HepG2 (cell line): ENCODE measurements at regions not wholly inside any gene's neighbourhood (a gene's known extent, or its start where the extent isn't known, plus 50 kb on each side); places are given as distances from the start of the nearest gene placed in this dataset.

Source experiments
- ATAC-seq: fragments of 200-7000 bp; cut with Tn5 transposase; 3 replicates; pipeline ENCODE4 v1.9.1; 2020; ENCODE audit warnings: mild to moderate bottlenecking, moderate library complexity
- BruUV-seq: library from RNA; stranded (reverse); fragments of 400-500 nt; replicated peaks from 2 replicates; lab custom pipeline; 2021; lab: Mats Ljungman, UMichigan
- CTCF ChIA-PET: fragments of 300-600 bp; formaldehyde crosslinking; extraction: SDS; loops from one replicate; lab custom pipeline; 2021; ENCODE audit warnings: low total read pairs, inconsistent platforms, low intra/inter-chr PET ratio; lab: Yijun Ruan, JAX
- POLR2A ChIA-PET: fragments of 350-600 bp; sonication (Branson Sonifier 250); formaldehyde crosslinking; loops from one replicate; lab custom pipeline; 2020; ENCODE audit warnings: antibody characterized with exemption, inconsistent platforms; lab: Yijun Ruan, JAX
- DNase-seq: peaks from one replicate; pipeline ENCODE4 v3.0.0-alpha.2; 2015; ENCODE audit warnings: low spot score
- FAIRE-seq: peaks from 3 replicates; lab custom pipeline; 2011; peaks lifted over from hg19 to GRCh38; lab: Jason Lieb, UNC
- H2AFZ ChIP-seq: one replicate; pipeline ENCODE4 v1.6.1; 2011; ENCODE audit warnings: low read length, inconsistent platforms
- H3K27ac ChIP-seq: fragments of 300-600 bp; 3 replicates; pipeline ENCODE4 v1.8.0; 2011; ENCODE audit warnings: mixed run types, mild to moderate bottlenecking, mixed read lengths, low read length, inconsistent platforms; ENCODE audit not compliant: insufficient read depth; ENCODE audit errors: extremely low read length
- H3K27me3 ChIP-seq, 2 experiments: fragments of 200-600 bp in 1 of 2; 2 replicates in 1 of 2; 3 replicates in 1 of 2; pipeline versions ENCODE4 v1.6.0 to v1.8.0; 2011; ENCODE audit warnings: low read length in 2 of 2, mild to moderate bottlenecking in 2 of 2, moderate library complexity in 2 of 2, inconsistent platforms in 1 of 2; ENCODE audit not compliant: insufficient read depth in 2 of 2, control insufficient read depth in 1 of 2
- H3K36me3 ChIP-seq, 2 experiments: fragments of 200-600 bp in 1 of 2; replicated peaks in 1 of 2; 2 replicates in 1 of 2; 3 replicates in 1 of 2; pipeline versions ENCODE4 v1.5.1 to v1.8.0; 2011; ENCODE audit warnings: low read length in 2 of 2, inconsistent platforms in 1 of 2; ENCODE audit not compliant: insufficient read depth in 2 of 2, control insufficient read depth in 1 of 2
- H3K4me1 ChIP-seq: 2 replicates; pipeline ENCODE4 v1.5.1; 2012; ENCODE audit warnings: low read length, inconsistent platforms; ENCODE audit not compliant: insufficient read depth
- H3K4me2 ChIP-seq: 2 replicates; pipeline ENCODE4 v1.6.0; 2011; ENCODE audit warnings: low read depth, low read length, inconsistent platforms
- H3K4me3 ChIP-seq, 3 experiments: fragments of 200-600 bp in 1 of 3; sonication (generic), shearing (Covaris generic) in 1 of 3; replicated peaks in 1 of 3; 2 replicates each; pipeline ENCODE4 v1.5.1; 2011 to 2016; ENCODE audit warnings: low read length in 3 of 3, inconsistent platforms in 2 of 3, low read depth in 2 of 3, mild to moderate bottlenecking in 2 of 3, control low read depth in 1 of 3, mixed read lengths in 1 of 3; ENCODE audit not compliant: insufficient read depth in 1 of 3
- H3K79me2 ChIP-seq: one replicate; pipeline ENCODE4 v1.6.1; 2011; ENCODE audit warnings: low read length, inconsistent platforms; ENCODE audit not compliant: insufficient read depth
- H3K9ac ChIP-seq: 2 replicates; pipeline ENCODE4 v1.6.0; 2011; ENCODE audit warnings: mild to moderate bottlenecking, low read depth, low read length, inconsistent platforms; ENCODE audit not compliant: insufficient read depth
- H3K9me3 ChIP-seq: 2 replicates; pipeline ENCODE4 v1.5.1; 2012; ENCODE audit warnings: mild to moderate bottlenecking, low read length
- H4K20me1 ChIP-seq: 2 replicates; pipeline ENCODE4 v1.6.0; 2011; ENCODE audit warnings: inconsistent platforms, mild to moderate bottlenecking, low read length, moderate library complexity; ENCODE audit not compliant: insufficient read depth
- BRD4 ChIP-seq: sonication (generic); formaldehyde crosslinking; IDR thresholded peaks from 2 replicates; pipeline ENCODE4 v1.4.0; 2020; ENCODE audit warnings: missing genetic modification reagents
- GZF1 ChIP-seq: sonication (generic); formaldehyde crosslinking; IDR thresholded peaks from 2 replicates; pipeline ENCODE4 v1.5.1; 2020; ENCODE audit warnings: mild to moderate bottlenecking, missing genetic modification reagents
- MLLT10 ChIP-seq: sonication (generic); formaldehyde crosslinking; IDR thresholded peaks from 2 replicates; pipeline ENCODE4 v1.4.0; 2020; ENCODE audit warnings: missing genetic modification reagents
- PRMT3 ChIP-seq: sonication (generic); formaldehyde crosslinking; IDR thresholded peaks from 2 replicates; pipeline ENCODE4 v1.8.1; 2022; ENCODE audit warnings: low read depth, mild to moderate bottlenecking, moderate library complexity, missing genetic modification reagents, borderline replicate concordance
- TRIM22 ChIP-seq: fragments of 450-650 bp; IDR thresholded peaks from 2 replicates; pipeline ENCODE4 v1.6.1; 2017
- ZBTB20 ChIP-seq: sonication (generic); formaldehyde crosslinking; IDR thresholded peaks from 2 replicates; pipeline ENCODE4 v1.8.1; 2023; ENCODE audit warnings: missing genetic modification reagents, low read depth, mild to moderate bottlenecking, borderline replicate concordance
- WGBS: methylation state at CpG from one replicate; pipeline ENCODE4 v1.1.6; 2017; ENCODE audit warnings: low lambda C conversion rate; 5-methylcytosine and 5-hydroxymethylcytosine counted together
- in situ Hi-C: cut with HindIII; loops from 2 replicates; pipeline ENCODE4 v1.10.0; 2017; ENCODE audit warnings: low pct_unique_long_range_greater_than_20kb; ENCODE audit not compliant: extremely low pct_ligation_motif_present
- intact Hi-C: fragments of 100-400 bp; cut with micrococcal nuclease; formaldehyde crosslinking; loops from one replicate; pipeline ENCODE4 v1.10.0; 2022; ENCODE audit not compliant: unreplicated experiment
- TF ChIP-seq, protein P1 (sequence below): sonication (generic); formaldehyde crosslinking; IDR thresholded peaks from 2 replicates; pipeline ENCODE4 v1.4.0; 2020; ENCODE audit warnings: missing genetic modification reagents, mild to moderate bottlenecking, borderline replicate concordance
- TF ChIP-seq, protein P2 (sequence below): sonication (generic); formaldehyde crosslinking; IDR thresholded peaks from one replicate; pipeline ENCODE4 v1.5.1; 2020; ENCODE audit warnings: mild to moderate bottlenecking, missing genetic modification reagents; ENCODE audit errors: not compliant biosample characterization
- TF ChIP-seq, protein P3 (sequence below): sonication (generic); formaldehyde crosslinking; IDR thresholded peaks from 2 replicates; pipeline ENCODE4 v1.4.0; 2020; ENCODE audit warnings: missing genetic modification reagents, borderline replicate concordance

GRCh38 chr14:92236243-92236900 lies 86.6 kb upstream of the SLC24A4 start:
- no peaks in the 10 kb centered on the region for H4K20me1 ChIP-seq
- H3K4me2 ChIP-seq, result no peak overlapping the region
- H3K36me3 ChIP-seq, result no peaks in the 10 kb centered on the region
- BruUV-seq, result no TSS peak
- no peaks in the 10 kb centered on the region for H3K4me1 ChIP-seq
- CTCF ChIA-PET, result no interaction called here
- FAIRE-seq, result no peak
- 15% methylated on average over 7 of the region's 9 CpGs for WGBS
- no peak overlapping the region for H2AFZ ChIP-seq
- no peak for DNase-seq
- H3K9ac ChIP-seq, result no peak overlapping the region
- no peak overlapping the region for H3K4me3 ChIP-seq
- no peaks in the 10 kb centered on the region for H3K9me3 ChIP-seq
- H3K27me3 ChIP-seq, result peaks cover 2 to 26% of the 10 kb centered on the region in 2 experiments; a peak in 3 of 5 replicates
- ATAC-seq, result no peak
- POLR2A ChIA-PET, result no interaction called here
- no peaks in the 10 kb centered on the region for H3K79me2 ChIP-seq
- in situ Hi-C loops, result no loop called here
- intact Hi-C loops, result no loop called here
- H3K27ac ChIP-seq, result no peak overlapping the region
- TF ChIP-seq MLLT10 (CRISPR knock-in tag), result no peak
- no peak for TF ChIP-seq BRD4 (CRISPR knock-in tag)
- TF ChIP-seq TRIM22, result no peak
- TF ChIP-seq, protein P1, sequence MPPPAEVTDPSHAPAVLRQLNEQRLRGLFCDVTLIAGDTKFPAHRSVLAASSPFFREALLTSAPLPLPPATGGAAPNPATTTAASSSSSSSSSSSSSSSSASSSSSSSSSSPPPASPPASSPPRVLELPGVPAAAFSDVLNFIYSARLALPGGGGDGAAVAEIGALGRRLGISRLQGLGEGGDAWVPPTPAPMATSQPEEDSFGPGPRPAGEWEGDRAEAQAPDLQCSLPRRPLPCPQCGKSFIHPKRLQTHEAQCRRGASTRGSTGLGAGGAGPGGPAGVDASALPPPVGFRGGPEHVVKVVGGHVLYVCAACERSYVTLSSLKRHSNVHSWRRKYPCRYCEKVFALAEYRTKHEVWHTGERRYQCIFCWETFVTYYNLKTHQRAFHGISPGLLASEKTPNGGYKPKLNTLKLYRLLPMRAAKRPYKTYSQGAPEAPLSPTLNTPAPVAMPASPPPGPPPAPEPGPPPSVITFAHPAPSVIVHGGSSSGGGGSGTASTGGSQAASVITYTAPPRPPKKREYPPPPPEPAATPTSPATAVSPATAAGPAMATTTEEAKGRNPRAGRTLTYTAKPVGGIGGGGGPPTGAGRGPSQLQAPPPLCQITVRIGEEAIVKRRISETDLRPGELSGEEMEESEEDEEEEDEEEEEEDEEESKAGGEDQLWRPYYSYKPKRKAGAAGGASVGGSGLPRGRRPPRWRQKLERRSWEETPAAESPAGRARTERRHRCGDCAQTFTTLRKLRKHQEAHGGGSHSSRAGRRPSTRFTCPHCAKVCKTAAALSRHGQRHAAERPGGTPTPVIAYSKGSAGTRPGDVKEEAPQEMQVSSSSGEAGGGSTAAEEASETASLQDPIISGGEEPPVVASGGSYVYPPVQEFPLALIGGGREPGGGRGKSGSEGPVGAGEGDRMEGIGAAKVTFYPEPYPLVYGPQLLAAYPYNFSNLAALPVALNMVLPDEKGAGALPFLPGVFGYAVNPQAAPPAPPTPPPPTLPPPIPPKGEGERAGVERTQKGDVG (CRISPR knock-in tag), result no peak
- TF ChIP-seq, protein P2, sequence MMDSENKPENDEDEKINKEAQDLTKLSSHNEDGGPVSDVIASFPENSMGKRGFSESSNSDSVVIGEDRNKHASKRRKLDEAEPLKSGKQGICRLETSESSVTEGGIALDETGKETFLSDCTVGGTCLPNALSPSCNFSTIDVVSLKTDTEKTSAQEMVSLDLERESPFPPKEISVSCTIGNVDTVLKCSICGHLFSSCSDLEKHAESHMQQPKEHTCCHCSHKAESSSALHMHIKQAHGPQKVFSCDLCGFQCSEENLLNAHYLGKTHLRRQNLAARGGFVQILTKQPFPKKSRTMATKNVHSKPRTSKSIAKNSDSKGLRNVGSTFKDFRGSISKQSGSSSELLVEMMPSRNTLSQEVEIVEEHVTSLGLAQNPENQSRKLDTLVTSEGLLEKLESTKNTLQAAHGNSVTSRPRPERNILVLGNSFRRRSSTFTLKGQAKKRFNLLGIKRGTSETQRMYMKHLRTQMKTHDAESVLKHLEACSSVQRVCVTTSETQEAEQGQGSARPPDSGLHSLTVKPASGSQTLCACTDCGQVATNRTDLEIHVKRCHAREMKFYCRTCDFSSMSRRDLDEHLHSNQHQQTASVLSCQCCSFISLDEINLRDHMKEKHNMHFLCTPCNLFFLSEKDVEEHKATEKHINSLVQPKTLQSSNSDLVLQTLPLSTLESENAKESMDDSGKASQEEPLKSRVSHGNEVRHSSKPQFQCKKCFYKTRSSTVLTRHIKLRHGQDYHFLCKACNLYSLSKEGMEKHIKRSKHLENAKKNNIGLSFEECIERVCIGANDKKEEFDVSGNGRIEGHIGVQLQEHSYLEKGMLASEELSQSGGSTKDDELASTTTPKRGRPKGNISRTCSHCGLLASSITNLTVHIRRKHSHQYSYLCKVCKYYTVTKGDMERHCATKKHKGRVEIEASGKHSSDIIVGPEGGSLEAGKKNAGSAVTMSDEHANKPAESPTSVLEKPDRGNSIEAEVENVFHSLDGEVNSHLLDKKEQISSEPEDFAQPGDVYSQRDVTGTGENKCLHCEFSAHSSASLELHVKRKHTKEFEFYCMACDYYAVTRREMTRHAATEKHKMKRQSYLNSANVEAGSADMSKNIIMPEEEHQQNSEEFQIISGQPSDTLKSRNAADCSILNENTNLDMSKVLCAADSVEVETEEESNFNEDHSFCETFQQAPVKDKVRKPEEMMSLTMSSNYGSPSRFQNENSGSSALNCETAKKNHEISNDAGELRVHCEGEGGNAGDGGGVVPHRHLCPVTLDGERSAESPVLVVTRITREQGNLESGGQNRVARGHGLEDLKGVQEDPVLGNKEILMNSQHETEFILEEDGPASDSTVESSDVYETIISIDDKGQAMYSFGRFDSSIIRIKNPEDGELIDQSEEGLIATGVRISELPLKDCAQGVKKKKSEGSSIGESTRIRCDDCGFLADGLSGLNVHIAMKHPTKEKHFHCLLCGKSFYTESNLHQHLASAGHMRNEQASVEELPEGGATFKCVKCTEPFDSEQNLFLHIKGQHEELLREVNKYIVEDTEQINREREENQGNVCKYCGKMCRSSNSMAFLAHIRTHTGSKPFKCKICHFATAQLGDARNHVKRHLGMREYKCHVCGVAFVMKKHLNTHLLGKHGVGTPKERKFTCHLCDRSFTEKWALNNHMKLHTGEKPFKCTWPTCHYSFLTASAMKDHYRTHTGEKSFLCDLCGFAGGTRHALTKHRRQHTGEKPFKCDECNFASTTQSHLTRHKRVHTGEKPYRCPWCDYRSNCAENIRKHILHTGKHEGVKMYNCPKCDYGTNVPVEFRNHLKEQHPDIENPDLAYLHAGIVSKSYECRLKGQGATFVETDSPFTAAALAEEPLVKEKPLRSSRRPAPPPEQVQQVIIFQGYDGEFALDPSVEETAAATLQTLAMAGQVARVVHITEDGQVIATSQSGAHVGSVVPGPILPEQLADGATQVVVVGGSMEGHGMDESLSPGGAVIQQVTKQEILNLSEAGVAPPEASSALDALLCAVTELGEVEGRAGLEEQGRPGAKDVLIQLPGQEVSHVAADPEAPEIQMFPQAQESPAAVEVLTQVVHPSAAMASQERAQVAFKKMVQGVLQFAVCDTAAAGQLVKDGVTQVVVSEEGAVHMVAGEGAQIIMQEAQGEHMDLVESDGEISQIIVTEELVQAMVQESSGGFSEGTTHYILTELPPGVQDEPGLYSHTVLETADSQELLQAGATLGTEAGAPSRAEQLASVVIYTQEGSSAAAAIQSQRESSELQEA (CRISPR knock-in tag), result no peak
- no peak for TF ChIP-seq PRMT3 (CRISPR knock-in tag)
- TF ChIP-seq GZF1 (CRISPR knock-in tag), result no peak
- TF ChIP-seq ZBTB20 (CRISPR knock-in tag), result no peak
- TF ChIP-seq, protein P3, sequence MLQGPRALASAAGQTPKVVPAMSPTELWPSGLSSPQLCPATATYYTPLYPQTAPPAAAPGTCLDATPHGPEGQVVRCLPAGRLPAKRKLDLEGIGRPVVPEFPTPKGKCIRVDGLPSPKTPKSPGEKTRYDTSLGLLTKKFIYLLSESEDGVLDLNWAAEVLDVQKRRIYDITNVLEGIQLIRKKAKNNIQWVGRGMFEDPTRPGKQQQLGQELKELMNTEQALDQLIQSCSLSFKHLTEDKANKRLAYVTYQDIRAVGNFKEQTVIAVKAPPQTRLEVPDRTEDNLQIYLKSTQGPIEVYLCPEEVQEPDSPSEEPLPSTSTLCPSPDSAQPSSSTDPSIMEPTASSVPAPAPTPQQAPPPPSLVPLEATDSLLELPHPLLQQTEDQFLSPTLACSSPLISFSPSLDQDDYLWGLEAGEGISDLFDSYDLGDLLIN (CRISPR knock-in tag), result no peak
